Right atrium auricular region (tissue), 2 donors: ENCODE measurements at regions not wholly inside any gene's neighbourhood (a gene's known extent, or its start where the extent isn't known, plus 50 kb on each side); places are given as distances from the start of the nearest gene placed in this dataset.

Experiments used
- DNase-seq: peaks from one replicate; pipeline ENCODE4 v3.0.0-alpha.2; 2019; ENCODE audit warnings: low spot score
- H3K27ac ChIP-seq, 2 donors: fragments of 200-600 bp; sonication (generic); 1 replicate in 1 of 2; 2 replicates in 1 of 2; pipeline ENCODE4 v1.5.1; 2016 to 2019
- H3K27me3 ChIP-seq, 2 donors: fragments of 200-600 bp; sonication (generic); one replicate each; pipeline versions ENCODE4 v1.5.1 to v1.6.0; 2017 to 2019
- H3K36me3 ChIP-seq: fragments of 200-600 bp; sonication (generic); one replicate; pipeline ENCODE4 v1.5.1; 2016
- H3K4me1 ChIP-seq, 2 donors: fragments of 200-600 bp; sonication (generic); one replicate each; pipeline versions ENCODE4 v1.5.1 to v1.6.0; 2017 to 2019
- H3K4me3 ChIP-seq, 2 donors: fragments of 200-600 bp; sonication (generic); 1 replicate in 1 of 2; 2 replicates in 1 of 2; pipeline ENCODE4 v1.5.1; 2017 to 2019; ENCODE audit warnings: mild to moderate bottlenecking in 1 of 2, moderate library complexity in 1 of 2
- H3K9me3 ChIP-seq, 2 donors: fragments of 200-600 bp; sonication (generic); one replicate each; pipeline ENCODE4 v1.5.1; 2019
- TF ChIP-seq, protein P1 (sequence below), 2 donors: fragments of 200-600 bp; sonication (generic); IDR thresholded peaks; one replicate each; pipeline ENCODE4 v1.5.1; 2019; ENCODE audit warnings: antibody characterized with exemption in 2 of 2

DNA sequence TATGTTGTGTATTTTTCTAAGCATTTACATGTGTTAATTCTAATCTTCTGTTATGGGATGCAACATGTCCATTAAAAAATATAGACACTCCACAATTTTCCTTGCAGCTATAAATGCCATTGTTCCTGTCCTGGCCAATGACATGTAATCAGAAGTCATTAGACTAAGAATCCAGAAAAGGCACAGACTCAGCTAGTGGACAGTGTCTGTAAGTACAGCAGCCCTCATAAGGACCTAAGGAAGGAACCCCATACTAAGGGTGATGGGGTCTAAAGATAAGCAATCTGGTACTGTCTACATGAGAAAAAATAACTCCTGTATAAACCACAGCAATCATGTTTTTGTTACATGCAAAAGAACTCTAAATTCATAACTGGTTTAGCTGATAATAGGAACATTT lies 115.9 kb downstream of the GPR85 start:
- TF ChIP-seq, protein P1, sequence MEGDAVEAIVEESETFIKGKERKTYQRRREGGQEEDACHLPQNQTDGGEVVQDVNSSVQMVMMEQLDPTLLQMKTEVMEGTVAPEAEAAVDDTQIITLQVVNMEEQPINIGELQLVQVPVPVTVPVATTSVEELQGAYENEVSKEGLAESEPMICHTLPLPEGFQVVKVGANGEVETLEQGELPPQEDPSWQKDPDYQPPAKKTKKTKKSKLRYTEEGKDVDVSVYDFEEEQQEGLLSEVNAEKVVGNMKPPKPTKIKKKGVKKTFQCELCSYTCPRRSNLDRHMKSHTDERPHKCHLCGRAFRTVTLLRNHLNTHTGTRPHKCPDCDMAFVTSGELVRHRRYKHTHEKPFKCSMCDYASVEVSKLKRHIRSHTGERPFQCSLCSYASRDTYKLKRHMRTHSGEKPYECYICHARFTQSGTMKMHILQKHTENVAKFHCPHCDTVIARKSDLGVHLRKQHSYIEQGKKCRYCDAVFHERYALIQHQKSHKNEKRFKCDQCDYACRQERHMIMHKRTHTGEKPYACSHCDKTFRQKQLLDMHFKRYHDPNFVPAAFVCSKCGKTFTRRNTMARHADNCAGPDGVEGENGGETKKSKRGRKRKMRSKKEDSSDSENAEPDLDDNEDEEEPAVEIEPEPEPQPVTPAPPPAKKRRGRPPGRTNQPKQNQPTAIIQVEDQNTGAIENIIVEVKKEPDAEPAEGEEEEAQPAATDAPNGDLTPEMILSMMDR (IDR thresholded peaks at IDR 0.05) = no peak
- Histone ChIP-seq H3K27ac (peak overlapping the region in 1 of 2 donors; percentile 85), H3K27me3 (no peaks in the 10 kb centered on the region), H3K9me3 (no peaks in the 10 kb centered on the region), H3K36me3 (peaks cover 12% of the 10 kb centered on the region), H3K4me1 (no peaks in the 10 kb centered on the region), H3K4me3 (peak overlapping the region in 1 of 2 donors; percentile 4)
- DNase-seq = no peak

- Histone ChIP-seq H3K9me3 (no peaks in the 10 kb centered on the region), H3K4me1 (no peaks in the 10 kb centered on the region), H3K27me3 (no peaks in the 10 kb centered on the region), H3K27ac (peak overlapping the region in 1 of 2 donors; percentile 85), H3K4me3 (peak overlapping the region in 1 of 2 donors; percentile 2), H3K36me3 (peaks cover 12% of the 10 kb centered on the region)
- DNase-seq = no peak
- TF ChIP-seq, protein P1 (IDR thresholded peaks at IDR 0.05) = no peak
These were observed 116.7 kb downstream of the GPR85 start for GRCh38 chr7:112969946-112970345.

- H3K9me3 ChIP-seq = no peaks in the 10 kb centered on the region
- TF ChIP-seq, protein P1 (IDR thresholded peaks at IDR 0.05) = no peak
- H3K4me1 ChIP-seq = no peaks in the 10 kb centered on the region
- peak overlapping the region in 1 of 2 donors; percentile 62 for H3K27ac ChIP-seq
- H3K4me3 ChIP-seq = no peak overlapping the region
- no peaks in the 10 kb centered on the region for H3K27me3 ChIP-seq
- no peak for DNase-seq
- H3K36me3 ChIP-seq = no peaks in the 10 kb centered on the region
These were observed 121.1 kb downstream of the GPR85 start for GRCh38 chr7:112965506-112965905.

GRCh38 chr7:112963634-112964033 lies 123.0 kb downstream of the GPR85 start:
- peak overlapping the region; percentile 32 to 62 for H3K27ac ChIP-seq
- no peaks in the 10 kb centered on the region for H3K27me3 ChIP-seq

GRCh38 chr7:112962815-112963214 lies 123.8 kb downstream of the GPR85 start:
- Histone ChIP-seq H3K4me3 (no peak overlapping the region), H3K36me3 (no peaks in the 10 kb centered on the region), H3K4me1 (no peaks in the 10 kb centered on the region), H3K27ac (peak overlapping the region; percentile 32 to 62), H3K27me3 (no peaks in the 10 kb centered on the region), H3K9me3 (no peaks in the 10 kb centered on the region)
- DNase-seq = no peak
- TF ChIP-seq, protein P1 (IDR thresholded peaks at IDR 0.05) = no peak

More at GRCh38 chr7:112963634-112964033, 123.0 kb downstream of the GPR85 start:
- H3K4me1 ChIP-seq = no peaks in the 10 kb centered on the region
- TF ChIP-seq, protein P1 (IDR thresholded peaks at IDR 0.05) = no peak
- DNase-seq = no peak
- no peak overlapping the region for H3K4me3 ChIP-seq
- H3K9me3 ChIP-seq = no peaks in the 10 kb centered on the region
- H3K36me3 ChIP-seq = no peaks in the 10 kb centered on the region

- H3K4me1 ChIP-seq = no peaks in the 10 kb centered on the region
- TF ChIP-seq, protein P1 (IDR thresholded peaks at IDR 0.05) = no peak
These were observed 127.4 kb downstream of the GPR85 start for GRCh38 chr7:112959276-112959675.

More at GRCh38 chr7:112959276-112959675, 127.4 kb downstream of the GPR85 start:
- Histone ChIP-seq H3K36me3 (peaks cover 17% of the 10 kb centered on the region), H3K27ac (no peak overlapping the region), H3K4me3 (no peak overlapping the region), H3K9me3 (no peaks in the 10 kb centered on the region), H3K27me3 (no peaks in the 10 kb centered on the region)
- no peak for DNase-seq
